ENCODE measurements at regions not wholly inside any gene's neighbourhood (a gene's known extent, or its start where the extent isn't known, plus 50 kb on each side); places are given as distances from the start of the nearest gene placed in this dataset.
"Not testable (repeated sequence)": the region's sequence is repeated elsewhere in the genome, so short reads cannot be mapped to it uniquely, and the experiment has no call there.

DNA sequence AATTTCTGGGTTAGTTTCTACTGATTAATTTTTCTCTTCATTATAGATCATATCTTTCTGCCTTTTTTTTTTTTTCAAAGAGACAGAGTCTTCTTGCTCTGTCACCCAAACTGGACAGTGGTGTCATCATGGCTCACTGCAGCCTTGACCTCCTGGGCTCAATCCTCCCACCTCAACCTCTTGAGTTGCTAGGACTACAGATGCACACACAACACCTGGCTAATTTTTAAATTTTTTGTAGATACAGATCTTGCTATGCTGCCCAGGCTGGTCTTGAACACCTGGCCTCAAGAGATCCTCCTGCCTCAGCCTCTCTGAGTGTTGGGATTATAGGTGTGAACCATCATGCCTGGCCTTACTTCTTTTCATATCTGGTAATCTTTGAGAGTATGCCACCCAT is 73.3 kb upstream of the SLCO2A1 start:
- DNase-seq (ENCODE audit: low spot score) (no peak), ATAC-seq (no peak)
- H3K27ac Mint-ChIP-seq: no peak overlapping the region
- H3K4me3 Mint-ChIP-seq: no peak overlapping the region
- no peaks in the 10 kb centered on the region for H3K79me2 ChIP-seq (replicated peaks; ENCODE audit: insufficient read depth)
- H3K4me3 ChIP-seq: no peak overlapping the region
- H3K36me3 ChIP-seq (ENCODE audit: insufficient read depth): peaks cover 8% of the 10 kb centered on the region; the same call in 1 of the 2 replicates
- peaks cover 28% of the 10 kb centered on the region for H3K36me3 Mint-ChIP-seq (ENCODE audit: low read depth)
- TF ChIP-seq JUNB (IDR thresholded peaks at IDR 0.05; ENCODE audit: unreplicated experiment) (no peak), ZNF331 (CRISPR knock-in tag; IDR thresholded peaks at IDR 0.05; ENCODE audit: low read depth) (no peak), POLR2AphosphoS5 (IDR thresholded peaks at IDR 0.05; ENCODE audit: low read depth) (no peak)
- TF ChIP-seq, protein P1, sequence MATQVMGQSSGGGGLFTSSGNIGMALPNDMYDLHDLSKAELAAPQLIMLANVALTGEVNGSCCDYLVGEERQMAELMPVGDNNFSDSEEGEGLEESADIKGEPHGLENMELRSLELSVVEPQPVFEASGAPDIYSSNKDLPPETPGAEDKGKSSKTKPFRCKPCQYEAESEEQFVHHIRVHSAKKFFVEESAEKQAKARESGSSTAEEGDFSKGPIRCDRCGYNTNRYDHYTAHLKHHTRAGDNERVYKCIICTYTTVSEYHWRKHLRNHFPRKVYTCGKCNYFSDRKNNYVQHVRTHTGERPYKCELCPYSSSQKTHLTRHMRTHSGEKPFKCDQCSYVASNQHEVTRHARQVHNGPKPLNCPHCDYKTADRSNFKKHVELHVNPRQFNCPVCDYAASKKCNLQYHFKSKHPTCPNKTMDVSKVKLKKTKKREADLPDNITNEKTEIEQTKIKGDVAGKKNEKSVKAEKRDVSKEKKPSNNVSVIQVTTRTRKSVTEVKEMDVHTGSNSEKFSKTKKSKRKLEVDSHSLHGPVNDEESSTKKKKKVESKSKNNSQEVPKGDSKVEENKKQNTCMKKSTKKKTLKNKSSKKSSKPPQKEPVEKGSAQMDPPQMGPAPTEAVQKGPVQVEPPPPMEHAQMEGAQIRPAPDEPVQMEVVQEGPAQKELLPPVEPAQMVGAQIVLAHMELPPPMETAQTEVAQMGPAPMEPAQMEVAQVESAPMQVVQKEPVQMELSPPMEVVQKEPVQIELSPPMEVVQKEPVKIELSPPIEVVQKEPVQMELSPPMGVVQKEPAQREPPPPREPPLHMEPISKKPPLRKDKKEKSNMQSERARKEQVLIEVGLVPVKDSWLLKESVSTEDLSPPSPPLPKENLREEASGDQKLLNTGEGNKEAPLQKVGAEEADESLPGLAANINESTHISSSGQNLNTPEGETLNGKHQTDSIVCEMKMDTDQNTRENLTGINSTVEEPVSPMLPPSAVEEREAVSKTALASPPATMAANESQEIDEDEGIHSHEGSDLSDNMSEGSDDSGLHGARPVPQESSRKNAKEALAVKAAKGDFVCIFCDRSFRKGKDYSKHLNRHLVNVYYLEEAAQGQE (IDR thresholded peaks at IDR 0.05; ENCODE audit: unreplicated experiment): no peak
- TF ChIP-seq, protein P2, sequence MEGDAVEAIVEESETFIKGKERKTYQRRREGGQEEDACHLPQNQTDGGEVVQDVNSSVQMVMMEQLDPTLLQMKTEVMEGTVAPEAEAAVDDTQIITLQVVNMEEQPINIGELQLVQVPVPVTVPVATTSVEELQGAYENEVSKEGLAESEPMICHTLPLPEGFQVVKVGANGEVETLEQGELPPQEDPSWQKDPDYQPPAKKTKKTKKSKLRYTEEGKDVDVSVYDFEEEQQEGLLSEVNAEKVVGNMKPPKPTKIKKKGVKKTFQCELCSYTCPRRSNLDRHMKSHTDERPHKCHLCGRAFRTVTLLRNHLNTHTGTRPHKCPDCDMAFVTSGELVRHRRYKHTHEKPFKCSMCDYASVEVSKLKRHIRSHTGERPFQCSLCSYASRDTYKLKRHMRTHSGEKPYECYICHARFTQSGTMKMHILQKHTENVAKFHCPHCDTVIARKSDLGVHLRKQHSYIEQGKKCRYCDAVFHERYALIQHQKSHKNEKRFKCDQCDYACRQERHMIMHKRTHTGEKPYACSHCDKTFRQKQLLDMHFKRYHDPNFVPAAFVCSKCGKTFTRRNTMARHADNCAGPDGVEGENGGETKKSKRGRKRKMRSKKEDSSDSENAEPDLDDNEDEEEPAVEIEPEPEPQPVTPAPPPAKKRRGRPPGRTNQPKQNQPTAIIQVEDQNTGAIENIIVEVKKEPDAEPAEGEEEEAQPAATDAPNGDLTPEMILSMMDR (conservative IDR thresholded peaks at IDR 0.05; ENCODE audit: low read depth in 2 of 2): no peak
- H3K9me3 Mint-ChIP-seq: peaks cover 56% of the 10 kb centered on the region
- H3K4me2 ChIP-seq: no peak overlapping the region
- H3K4me1 ChIP-seq (ENCODE audit: insufficient read depth): peaks cover 4% of the 10 kb centered on the region; the same call in 1 of the 2 replicates
- no peaks in the 10 kb centered on the region for H3K9me2 ChIP-seq (ENCODE audit: insufficient read depth)
- H4K20me1 ChIP-seq (replicated peaks; ENCODE audit: insufficient read depth): no peaks in the 10 kb centered on the region
- no peak overlapping the region for H3K27ac ChIP-seq (ENCODE audit: low read depth)
- no peaks in the 10 kb centered on the region for H3F3A ChIP-seq (replicated peaks; ENCODE audit: low read depth)
- H3K27me3 ChIP-seq (ENCODE audit: insufficient read depth): no peaks in the 10 kb centered on the region
- peaks cover 1% of the 10 kb centered on the region for H3K27me3 Mint-ChIP-seq (ENCODE audit: insufficient read depth, low read depth, poor library complexity)
- peaks cover 9% of the 10 kb centered on the region for H3K4me1 Mint-ChIP-seq
- H2AFZ ChIP-seq: no peak overlapping the region

DNA sequence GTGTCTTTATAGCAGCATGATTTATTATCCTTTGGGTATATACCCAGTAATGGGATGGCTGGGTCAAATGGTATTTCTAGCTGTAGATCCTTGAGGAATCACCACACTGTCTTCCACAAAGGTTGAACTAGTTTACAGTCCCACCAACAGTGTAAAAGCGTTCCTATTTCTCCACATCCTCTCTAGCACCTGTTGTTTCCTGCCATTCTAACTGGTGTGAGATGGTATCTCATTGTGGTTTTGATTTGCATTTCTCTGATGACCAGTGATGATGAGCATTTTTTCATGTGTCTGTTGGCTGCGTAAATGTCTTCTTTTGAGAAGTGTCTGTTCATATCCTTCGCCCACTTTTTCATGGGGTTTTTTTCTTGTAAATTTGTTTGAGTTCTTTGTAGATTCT is 66.5 kb upstream of the SLCO2A1 start:
- DNase-seq (ENCODE audit: low spot score); H3K4me1 Mint-ChIP-seq; H2AFZ ChIP-seq; H4K20me1 ChIP-seq (replicated peaks; ENCODE audit: insufficient read depth); H3K9me2 ChIP-seq (ENCODE audit: insufficient read depth); H3K36me3 Mint-ChIP-seq (ENCODE audit: low read depth); ATAC-seq; H3F3A ChIP-seq (replicated peaks; ENCODE audit: low read depth); H3K27me3 Mint-ChIP-seq (ENCODE audit: insufficient read depth, low read depth, poor library complexity); H3K27ac ChIP-seq (ENCODE audit: low read depth); H3K27me3 ChIP-seq (ENCODE audit: insufficient read depth); H3K4me3 ChIP-seq; H3K79me2 ChIP-seq (replicated peaks; ENCODE audit: insufficient read depth); H3K4me1 ChIP-seq (ENCODE audit: insufficient read depth); H3K27ac Mint-ChIP-seq; H3K36me3 ChIP-seq (ENCODE audit: insufficient read depth); H3K4me3 Mint-ChIP-seq; H3K4me2 ChIP-seq: not testable (repeated sequence)
- H3K9me3 Mint-ChIP-seq: peaks cover 37% of the 10 kb centered on the region

DNA sequence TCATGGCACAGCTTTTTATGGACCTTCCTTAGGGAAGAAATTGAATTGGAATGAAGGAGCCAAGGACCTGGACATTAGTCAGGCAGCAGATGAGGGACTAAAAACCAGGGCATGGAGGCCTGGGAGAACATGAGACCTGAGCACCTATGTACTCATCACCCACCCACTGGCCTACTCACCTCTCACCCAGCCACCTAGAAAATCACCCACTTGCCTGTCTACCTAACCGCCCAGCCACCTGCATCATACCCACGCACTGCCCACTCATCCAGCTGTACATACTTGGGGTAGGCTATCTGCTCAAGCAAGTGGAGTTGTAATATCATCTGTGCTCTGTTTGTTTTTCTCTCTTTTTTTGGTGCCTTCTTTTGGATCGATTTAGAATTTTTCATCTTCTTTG is 65.3 kb upstream of the SLCO2A1 start:
- TF ChIP-seq, protein P1 (IDR thresholded peaks at IDR 0.05; ENCODE audit: unreplicated experiment): no peak

More for the DNA sequence above, 65.3 kb upstream of the SLCO2A1 start:
- Mint-ChIP-seq H3K36me3 (ENCODE audit: low read depth) (no peaks in the 10 kb centered on the region), H3K4me3 (no peak overlapping the region), H3K27me3 (ENCODE audit: insufficient read depth, low read depth, poor library complexity) (peaks cover 7% of the 10 kb centered on the region), H3K27ac (no peak overlapping the region), H3K9me3 (peaks cover 25% of the 10 kb centered on the region; the same call in 2 of the 3 replicates), H3K4me1 (no peaks in the 10 kb centered on the region)
- no peaks in the 10 kb centered on the region for H3K36me3 ChIP-seq (ENCODE audit: insufficient read depth)
- no peaks in the 10 kb centered on the region for H3K4me1 ChIP-seq (ENCODE audit: insufficient read depth)
- H3K27ac ChIP-seq (ENCODE audit: low read depth): no peak overlapping the region
- ATAC-seq (no peak), DNase-seq (ENCODE audit: low spot score) (no peak)
- H4K20me1 ChIP-seq (replicated peaks; ENCODE audit: insufficient read depth): no peaks in the 10 kb centered on the region
- no peak overlapping the region for H3K4me3 ChIP-seq
- no peaks in the 10 kb centered on the region for H3F3A ChIP-seq (replicated peaks; ENCODE audit: low read depth)
- H3K4me2 ChIP-seq: no peak overlapping the region
- H3K27me3 ChIP-seq (ENCODE audit: insufficient read depth): no peaks in the 10 kb centered on the region
- H3K79me2 ChIP-seq (replicated peaks; ENCODE audit: insufficient read depth): no peaks in the 10 kb centered on the region
- no peak overlapping the region for H2AFZ ChIP-seq
- H3K9me2 ChIP-seq (ENCODE audit: insufficient read depth): 0 out of 2 replicates have a peak, but pooled peaks cover 3% of the 10 kb centered on the region
